ENCODE measurements at regions not wholly inside any gene's neighbourhood (a gene's known extent, or its start where the extent isn't known, plus 50 kb on each side); places are given as distances from the start of the nearest gene placed in this dataset.
"Not testable (repeated sequence)": the region's sequence is repeated elsewhere in the genome, so short reads cannot be mapped to it uniquely, and the experiment has no call there.

DNA sequence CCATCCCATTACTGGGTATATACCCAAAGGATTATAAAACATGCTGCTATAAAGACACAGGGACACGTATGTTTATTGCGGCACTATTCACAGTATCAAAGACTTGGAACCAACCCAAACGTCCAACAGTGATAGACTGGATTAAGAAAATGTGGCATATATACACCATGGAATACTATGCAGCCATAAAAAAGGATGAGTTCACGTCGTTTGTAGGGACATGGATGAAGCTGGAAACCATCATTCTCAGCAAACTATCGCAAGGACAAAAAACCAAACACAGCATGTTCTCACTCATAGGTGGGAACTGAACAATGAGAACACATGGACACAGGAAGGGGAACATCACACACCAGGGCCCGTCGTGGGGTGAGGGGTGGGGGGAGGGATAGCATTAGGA is 106.1 kb downstream of the CHD1L start:
- not testable (repeated sequence) for DNase-seq (ENCODE audit: low spot score)

DNA sequence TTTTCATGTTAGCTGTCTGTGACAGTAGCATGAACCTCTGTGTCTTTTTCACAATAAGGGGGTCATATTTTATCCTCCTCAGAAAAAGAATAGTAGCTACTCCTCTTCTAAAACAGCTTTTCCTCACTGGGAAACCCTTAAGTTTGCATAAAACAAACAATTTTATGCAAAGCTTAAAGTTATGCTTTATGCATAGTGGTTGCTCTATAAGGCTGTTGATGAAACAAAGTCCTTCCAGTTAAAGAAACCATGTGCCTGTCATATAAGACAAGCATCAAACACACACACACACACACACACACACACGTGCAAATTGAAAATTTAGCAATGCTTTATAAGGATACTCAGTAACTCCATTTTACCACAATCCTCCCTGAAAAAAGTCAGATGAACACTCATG is 107.0 kb downstream of the CHD1L start:
- no peak for DNase-seq (ENCODE audit: low spot score)

DNA sequence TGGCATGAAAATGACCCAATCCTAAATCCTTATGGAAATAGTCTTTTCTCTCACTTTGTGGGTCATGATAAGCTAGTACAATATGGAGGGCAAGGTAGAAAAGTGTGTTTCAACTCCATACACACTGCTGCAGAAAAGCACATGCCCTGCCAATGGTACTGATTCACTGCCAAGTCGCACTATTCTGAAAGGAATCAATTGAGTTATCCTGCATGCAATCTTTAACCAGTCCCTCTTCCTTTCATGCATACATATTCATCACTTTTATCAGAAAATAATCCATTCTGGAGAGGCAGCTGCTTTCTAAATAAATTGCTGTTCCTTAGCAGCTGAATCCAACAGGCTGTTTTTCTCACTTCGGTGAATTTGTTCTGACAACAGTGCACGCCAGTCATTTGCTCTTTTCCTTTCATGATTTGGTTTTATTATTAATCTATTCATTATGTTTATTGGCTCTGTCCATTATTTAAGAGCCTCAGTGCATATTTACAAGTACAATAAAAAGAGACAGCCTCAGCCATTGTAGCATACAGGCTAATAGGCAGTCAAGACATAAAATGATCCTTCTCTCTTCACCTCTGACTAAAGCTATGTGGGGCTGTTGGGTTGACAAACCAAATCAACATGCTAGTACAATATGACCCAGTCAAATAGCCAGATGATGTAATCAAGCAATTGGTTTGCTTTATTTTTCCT is 108.8 kb downstream of the CHD1L start:
- DNase-seq (ENCODE audit: low spot score): no peak

DNA sequence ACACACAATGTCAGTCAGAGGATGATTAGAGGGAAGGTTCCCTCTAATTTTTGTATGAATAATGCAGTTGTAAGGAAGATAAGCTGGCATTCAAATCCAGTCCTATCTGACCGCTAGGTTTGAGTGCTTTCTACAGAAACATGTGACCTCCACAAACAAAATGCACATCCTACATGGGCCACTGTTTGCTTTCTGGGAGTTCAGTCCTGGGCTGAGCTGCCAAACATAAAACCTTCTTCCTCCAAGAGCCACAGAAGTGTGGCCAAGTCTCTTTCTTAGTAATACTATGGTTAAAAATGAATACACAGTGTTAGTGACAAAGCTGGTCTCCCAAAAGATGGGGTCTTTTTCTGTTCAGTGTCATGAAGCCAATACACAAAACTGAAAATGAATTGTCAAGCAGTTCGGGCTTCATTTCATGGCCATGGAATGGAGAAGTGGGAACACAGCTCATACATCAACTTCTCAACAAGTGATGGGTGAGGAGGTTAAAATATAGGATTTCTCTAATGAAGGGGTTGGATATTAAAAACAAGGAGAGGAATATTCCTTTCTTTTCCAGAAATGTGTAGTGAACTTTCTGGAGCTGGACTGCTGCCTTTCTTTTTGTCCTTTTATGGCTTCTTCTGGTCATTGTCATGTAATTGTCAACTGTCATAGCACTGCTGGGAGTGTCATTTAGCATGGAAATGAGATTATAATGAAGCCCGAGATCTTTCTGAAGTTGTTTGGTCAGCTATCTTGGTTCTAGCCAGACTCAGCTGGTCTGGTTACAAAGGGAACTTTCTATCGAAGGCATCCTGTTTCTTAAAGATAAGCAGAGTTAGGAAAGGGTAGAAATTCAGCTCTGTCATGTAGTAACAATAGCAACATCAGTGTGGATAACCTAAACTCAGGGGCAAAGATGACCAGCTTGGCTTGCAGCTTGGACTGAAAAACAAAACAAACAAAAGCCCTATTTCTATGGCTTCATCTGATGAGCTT is 135.1 kb downstream of the CHD1L start:
- DNase-seq (ENCODE audit: low spot score): no peak

DNA sequence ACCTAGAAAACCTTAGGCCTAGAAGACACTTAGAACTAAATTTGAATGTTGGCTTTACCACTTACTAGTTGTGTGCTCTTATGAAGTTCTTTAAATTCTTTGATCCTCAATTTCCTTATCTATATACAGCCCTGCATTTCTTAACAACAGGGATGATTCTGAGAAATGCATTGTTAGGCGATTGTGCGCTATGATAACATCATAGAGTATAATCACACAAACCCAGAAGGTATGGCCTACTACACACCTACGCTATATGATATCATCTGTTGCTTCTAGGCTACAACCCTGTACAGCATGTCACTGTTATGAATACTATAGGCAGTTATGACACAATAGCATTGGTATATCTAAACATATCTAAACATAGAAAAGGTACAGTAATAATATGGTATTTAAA is 137.4 kb downstream of the CHD1L start:
- no peak for DNase-seq (ENCODE audit: low spot score)

DNA sequence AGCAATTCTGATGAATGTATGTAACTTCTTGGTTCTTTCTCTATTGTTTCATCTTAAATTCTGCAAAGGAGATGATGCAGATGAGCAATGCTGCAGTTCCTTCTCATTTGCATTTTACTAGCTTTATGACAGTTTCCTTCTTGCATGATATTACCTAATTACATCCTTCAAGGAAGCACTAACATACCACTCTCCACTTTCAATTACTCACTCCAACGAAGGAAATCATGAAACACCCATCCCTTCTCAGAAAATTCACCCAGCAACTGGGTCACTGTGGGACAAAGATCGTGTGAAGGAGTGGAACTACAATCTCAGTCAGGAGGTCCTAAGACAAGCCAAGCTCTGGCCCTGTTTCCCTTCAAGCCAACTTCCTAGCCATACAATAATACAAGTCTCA is 142.3 kb downstream of the CHD1L start:
- DNase-seq (ENCODE audit: low spot score): no peak

DNA sequence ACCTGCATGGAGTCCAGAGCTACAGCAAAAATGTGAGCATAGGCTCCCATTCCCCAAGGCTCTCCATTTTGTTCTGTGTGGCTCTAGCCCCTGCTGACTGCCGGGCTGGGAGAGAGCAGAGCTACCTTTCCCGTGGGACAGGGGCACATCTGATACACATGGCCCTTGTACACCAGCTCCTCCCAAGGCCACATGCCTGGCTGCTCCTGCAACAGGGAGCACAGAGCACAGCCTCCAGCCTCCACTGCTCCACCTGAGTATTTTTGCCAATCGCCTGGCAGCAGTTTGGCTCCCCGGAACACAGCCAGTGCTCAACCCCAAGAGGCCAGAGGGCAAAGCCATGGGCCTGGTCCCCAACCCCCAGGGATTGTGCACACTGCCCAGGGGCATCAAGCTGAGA is 146.5 kb downstream of the CHD1L start:
- DNase-seq (ENCODE audit: low spot score): no peak

DNA sequence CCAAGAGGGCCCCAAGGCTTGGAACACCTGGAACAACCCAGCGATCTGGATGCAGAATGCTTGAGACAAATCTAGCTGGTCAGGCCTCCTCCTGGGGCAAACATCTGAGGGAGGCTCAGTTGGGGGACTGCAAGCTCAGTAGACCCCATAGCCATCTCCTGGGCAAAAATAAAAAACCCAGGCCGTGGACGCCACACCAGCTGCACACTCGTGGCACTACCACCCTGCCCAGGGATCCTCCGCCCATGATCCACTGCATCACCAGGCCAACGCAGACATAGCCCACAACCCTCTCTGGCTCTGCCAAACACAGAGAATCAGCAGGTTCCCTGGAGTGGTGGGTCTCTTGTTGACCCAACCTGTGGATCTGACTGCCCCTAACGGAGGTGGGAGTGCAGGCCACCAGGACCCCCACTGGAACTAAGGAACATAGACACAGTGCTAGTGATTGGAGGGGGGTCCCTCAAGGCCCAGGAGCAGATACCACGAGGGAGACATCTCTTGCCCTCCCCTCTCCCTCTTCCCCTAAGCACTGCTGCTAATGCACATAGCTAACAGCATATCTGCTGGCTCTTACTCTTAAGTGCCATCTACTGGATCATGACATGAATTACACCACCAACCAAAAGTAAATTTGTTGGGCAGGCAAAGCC is 147.2 kb downstream of the CHD1L start:
- DNase-seq (ENCODE audit: low spot score): peak; percentile 43

DNA sequence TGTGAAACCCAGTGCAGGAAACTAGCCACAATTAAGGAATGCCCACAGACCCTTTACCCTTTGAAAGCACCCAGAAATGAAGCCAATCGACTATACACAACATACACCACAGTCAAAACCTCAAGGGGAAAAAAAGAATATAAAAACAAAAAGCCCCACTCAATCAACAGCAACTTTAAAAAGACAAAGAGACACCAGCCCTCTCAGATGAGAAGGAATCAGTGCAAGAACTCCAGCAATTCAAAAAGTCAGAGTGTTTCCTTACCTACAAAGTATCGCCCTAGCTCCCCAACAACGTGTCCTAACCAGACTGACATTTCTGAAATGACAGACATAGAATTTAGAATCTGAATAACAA is 147.7 kb downstream of the CHD1L start:
- no peak for DNase-seq (ENCODE audit: low spot score)

DNA sequence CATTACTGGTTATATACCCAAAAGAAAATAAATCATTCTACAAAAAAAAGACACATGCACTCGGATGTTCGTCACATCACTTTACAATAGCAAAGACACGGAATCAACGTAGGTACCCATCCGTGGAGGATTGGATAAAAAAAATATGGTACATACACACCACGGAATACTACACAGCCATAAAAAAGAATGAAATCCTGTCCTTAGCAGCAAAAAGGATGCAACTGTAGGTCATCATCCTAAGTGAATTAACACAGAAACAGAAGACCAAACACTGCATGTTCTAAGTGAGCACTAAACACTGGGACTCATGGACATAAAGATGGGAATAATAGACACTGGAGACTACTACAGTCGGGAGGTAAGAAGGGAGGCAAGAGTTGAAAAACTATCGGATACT is 148.6 kb downstream of the CHD1L start:
- no peak for DNase-seq (ENCODE audit: low spot score)

DNA sequence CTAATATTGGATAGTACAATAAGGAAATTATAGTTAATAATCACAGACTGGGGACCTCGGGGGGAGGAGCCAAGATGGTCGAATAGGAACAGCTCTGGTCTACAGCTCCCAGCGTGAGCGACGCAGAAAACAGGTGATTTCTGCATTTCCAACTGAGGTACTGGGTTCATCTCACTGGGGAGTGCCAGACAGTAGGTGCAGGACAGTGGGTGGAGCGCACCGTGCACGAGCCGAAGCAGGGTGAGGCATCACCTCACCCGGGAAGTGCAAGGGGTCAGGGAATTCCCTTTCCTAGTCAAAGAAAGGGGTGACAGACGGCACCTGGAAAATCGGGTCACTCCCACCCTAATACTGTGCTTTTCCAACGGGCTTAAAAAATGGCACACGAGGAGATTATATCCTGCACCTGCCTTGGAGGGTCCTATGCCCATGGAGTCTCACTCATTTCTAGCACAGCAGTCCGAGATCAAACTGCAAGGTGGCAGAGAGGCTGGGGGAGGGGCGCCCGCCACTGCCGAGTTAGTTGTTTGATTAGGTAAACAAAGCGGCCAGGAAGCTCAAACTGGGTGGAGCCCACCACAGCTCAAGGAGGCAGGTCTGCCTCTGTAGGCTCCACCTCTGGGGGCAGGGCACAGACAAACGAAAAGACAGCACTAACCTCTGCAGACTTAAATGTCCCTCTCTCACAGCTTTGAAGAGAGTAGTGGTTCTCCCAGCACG is 138.8 kb upstream of the BCL9 start:
- peak; percentile 36 for DNase-seq (ENCODE audit: low spot score)

DNA sequence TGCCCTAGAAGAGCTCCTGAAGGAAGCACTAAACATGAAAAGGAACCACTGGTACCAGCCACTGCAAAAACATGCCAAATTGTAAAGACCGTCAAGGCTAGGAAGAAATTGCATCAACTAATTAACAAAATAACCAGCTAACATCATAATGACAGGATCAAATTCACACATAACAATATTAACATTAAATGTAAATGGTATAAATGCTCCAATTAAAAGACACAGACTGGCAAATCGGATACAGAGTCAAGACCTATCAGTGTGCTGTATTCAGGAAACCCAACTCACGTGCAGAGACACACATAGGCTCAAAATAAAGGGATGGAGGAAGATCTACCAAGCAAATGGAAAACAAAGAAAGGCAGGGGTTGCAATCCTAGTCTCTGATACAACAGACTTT is 137.0 kb upstream of the BCL9 start:
- DNase-seq (ENCODE audit: low spot score): not testable (repeated sequence)

DNA sequence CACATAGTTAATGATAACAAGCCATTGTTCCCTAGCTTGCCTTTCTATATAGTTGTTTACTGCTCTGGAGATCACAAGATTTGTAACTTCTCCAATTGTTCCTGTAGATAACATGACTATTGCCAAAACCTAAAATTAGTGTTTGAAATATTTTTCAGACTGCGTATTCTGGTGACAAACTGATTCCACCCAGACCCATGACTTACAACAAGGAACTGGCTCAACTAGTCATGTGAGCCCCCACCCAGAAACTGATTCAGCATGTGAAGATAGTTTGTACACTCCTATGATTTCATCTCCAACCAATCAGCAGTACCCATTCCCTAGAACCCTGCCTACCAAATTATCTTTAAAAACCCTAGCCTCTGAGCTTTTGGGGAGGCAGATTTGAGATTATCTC is 131.4 kb upstream of the BCL9 start:
- DNase-seq (ENCODE audit: low spot score): no peak

DNA sequence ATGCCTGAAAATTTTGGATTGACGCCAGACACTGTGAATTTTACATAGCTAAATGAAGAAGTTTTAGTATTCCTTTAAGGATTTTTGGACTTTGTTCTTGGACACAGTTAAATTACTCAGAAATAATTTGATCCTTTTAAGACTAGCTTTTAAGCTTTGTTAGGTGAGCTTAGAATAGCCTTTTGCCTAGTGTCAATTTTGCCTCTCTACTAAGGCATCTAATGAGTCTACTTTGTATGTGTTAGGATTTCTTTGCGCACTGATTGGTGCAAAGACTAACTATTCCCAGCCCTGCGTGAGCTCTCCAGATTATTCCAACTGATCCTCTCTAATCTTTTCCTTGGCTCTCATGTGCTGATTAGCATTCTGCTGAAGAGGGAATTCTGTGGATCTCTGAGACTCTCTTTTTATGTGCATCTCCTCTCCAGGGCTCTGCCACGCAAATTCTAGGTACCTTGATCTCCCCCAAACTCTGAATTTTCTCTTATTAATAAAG is 128.1 kb upstream of the BCL9 start:
- DNase-seq (ENCODE audit: low spot score): no peak

DNA sequence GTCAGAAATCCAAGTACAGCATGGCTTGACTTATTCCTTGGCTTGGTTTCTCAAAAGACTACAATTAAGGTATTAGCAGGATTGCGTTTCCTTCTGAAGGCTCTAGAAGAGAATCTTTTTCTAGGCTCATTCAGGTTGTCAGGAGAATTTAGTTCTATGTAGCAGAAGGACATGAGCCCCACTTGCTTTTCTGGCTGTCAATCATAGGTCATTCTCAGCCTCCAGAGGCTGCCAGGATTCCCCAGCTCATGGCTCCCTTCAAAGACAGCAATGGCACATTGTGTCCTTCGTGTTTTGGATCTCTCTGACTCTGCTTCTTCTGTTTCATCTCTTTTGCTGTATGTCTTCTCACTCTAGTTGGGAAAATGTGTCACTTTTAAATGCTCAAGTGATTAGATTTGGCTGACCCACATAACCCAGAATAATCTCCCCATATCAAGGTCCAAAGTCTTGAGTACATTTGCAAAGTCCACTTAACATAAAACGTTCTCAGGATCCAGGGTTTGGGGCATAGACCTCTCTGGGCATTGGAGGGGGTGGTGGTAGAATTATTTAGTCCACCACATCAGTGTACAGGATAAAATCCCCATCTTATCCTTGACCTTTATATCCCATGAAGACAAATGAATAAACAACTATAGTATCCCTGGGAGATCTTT is 126.7 kb upstream of the BCL9 start:
- no peak for DNase-seq (ENCODE audit: low spot score)

DNA sequence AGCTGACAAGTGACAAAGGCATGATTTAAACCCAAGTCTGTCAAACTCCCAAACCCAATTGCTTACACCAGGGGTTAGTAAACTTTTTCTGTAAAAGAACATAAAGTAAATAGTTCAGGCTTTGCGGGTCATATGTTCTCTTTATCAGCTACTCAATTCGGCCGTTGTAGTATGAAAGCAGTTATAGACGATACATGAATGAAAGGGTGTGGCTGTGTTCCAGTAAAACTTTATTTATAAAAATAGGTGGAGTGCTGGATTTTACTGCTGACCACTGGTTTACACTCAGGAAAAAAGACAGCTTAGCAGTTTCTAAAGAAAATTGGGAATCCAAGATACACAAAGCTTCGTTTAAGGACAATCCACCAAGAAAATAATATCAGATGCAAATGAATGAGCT is 124.3 kb upstream of the BCL9 start:
- no peak for DNase-seq (ENCODE audit: low spot score)

DNA sequence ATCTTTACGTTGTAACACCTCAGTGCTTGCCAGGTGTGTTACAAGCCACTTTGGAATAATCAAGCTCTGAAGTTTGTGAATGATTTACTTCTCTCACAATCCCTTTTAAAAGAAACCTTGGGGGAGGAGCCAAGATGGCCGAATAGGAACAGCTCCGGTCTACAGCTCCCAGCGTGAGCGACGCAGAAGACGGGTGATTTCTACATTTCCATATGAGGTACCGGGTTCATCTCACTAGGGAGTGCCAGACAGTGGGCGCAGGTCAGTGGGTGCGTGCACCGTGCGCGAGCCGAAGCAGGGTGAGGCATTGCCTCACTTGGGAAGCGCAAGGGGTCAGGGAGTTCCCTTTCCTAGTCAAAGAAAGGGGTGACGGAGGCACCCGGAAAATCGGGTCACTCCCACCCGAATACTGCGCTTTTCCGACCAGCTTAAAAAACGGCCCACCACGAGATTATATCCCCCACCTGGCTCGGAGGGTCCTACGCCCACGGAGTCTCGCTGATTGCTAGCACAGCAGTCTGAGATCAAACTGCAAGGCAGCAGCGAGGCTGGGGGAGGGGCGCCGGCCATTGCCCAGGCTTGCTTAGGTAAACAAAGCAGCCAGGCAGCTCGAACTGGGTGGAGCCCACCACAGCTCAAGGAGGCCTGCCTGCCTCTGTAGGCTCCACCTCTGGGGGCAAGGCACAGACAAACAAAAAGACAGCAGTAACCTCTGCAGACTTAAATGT is 118.0 kb upstream of the BCL9 start:
- DNase-seq (ENCODE audit: low spot score): peak; percentile 13

DNA sequence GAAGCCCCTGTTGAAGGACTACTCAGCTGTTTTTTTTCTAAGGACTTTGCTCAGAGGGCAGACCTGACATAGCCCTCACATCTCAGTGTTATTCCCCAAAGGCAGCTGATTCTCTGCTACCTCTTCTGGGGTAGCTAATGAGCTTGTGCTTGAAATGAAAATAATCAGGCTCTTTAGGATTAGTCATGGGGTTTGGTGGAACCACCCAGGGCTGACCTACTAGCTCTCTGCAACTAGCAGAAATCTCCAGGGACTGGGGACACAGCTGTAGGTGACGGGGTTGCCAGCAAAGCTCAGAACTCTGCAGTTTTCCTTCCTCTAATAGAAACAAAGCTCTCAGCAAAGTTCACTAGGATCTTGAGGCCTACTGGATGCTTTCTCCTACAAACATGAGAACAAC is 106.4 kb upstream of the BCL9 start:
- no peak for DNase-seq (ENCODE audit: low spot score)

DNA sequence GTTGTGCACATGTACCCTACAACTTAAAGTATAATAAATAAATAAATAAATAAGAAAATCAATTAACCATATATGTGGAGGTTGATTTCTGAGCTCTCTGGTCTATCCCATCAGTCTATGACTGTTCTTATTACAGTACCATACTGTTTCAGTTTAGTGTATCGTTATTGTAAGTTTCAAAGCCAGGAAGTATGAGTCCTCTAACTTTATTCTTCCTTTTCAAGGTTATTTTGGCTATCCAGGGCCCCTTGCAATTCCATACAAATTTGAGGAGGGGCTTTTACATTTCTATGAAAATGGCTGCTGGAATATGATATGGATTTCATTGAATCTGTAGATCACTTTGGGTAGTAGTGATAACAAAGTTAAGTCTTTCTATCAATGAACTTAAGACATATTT is 96.9 kb upstream of the BCL9 start:
- no peak for DNase-seq (ENCODE audit: low spot score)

DNA sequence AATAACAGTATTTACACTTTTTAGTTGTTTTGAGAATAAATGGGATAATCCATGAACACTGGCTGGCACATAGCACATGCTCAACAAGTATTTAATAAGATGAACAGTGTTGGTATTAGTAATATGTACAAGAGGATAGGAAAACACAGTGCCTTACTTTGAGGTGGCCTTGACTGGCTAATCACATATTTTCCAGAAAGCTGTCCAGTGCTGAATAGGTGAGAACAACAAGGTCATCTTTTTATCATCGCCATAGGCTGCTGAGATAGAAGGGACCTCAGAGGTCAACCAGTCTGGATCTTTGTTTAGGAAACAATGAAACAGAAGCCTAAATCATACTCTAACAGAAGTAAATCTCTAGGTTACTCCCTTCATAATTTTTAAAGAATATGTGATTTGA is 89.7 kb upstream of the BCL9 start:
- DNase-seq (ENCODE audit: low spot score): no peak

DNA sequence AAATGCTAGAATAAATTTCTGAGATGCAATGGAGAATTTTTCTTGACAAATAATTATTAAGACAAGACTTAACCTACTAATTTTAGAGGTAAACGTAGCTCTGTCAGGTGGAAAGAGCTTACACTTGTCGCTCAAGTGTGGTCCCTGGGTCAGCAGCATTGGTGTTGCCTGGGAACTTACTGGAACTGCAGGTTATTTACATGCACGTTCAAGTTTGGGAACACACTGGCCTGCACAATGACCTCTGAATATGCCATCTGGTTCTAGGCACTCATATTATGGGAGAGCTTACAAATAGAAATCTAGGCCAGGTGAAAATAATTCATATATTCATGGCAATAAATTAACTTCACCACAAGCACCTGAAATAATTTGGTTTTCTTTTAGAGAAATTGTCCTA is 88.5 kb upstream of the BCL9 start:
- DNase-seq (ENCODE audit: low spot score): no peak
